ENCODE measurements at regions not wholly inside any gene's neighbourhood (a gene's known extent, or its start where the extent isn't known, plus 50 kb on each side); places are given as distances from the start of the nearest gene placed in this dataset.

GRCh38 chr3:68288085-68288484 lies 633.7 kb upstream of the SUCLG2 start:
- Histone ChIP-seq H3K36me3 (no peaks in the 10 kb centered on the region), H3K4me1 (ENCODE audit: low read depth) (no peaks in the 10 kb centered on the region), H3K9me3 (ENCODE audit: low read depth) (no peaks in the 10 kb centered on the region), H3K4me3 (no peak overlapping the region), H3K27me3 (no peaks in the 10 kb centered on the region), H3K27ac (no peak overlapping the region)
- DNase-seq (ENCODE audit: low read depth in 1 of 2, low spot score in 1 of 2) = no peak
- TF ChIP-seq, protein P1, sequence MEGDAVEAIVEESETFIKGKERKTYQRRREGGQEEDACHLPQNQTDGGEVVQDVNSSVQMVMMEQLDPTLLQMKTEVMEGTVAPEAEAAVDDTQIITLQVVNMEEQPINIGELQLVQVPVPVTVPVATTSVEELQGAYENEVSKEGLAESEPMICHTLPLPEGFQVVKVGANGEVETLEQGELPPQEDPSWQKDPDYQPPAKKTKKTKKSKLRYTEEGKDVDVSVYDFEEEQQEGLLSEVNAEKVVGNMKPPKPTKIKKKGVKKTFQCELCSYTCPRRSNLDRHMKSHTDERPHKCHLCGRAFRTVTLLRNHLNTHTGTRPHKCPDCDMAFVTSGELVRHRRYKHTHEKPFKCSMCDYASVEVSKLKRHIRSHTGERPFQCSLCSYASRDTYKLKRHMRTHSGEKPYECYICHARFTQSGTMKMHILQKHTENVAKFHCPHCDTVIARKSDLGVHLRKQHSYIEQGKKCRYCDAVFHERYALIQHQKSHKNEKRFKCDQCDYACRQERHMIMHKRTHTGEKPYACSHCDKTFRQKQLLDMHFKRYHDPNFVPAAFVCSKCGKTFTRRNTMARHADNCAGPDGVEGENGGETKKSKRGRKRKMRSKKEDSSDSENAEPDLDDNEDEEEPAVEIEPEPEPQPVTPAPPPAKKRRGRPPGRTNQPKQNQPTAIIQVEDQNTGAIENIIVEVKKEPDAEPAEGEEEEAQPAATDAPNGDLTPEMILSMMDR (IDR thresholded peaks at IDR 0.05; ENCODE audit: low read depth, low read length) = no peak

- DNase-seq (ENCODE audit: low read depth in 1 of 2, low spot score in 1 of 2) = no peak
- Histone ChIP-seq H3K4me3 (no peak overlapping the region), H3K27me3 (no peaks in the 10 kb centered on the region), H3K9me3 (ENCODE audit: low read depth) (no peaks in the 10 kb centered on the region), H3K36me3 (no peaks in the 10 kb centered on the region), H3K27ac (no peak overlapping the region), H3K4me1 (ENCODE audit: low read depth) (no peaks in the 10 kb centered on the region)
- TF ChIP-seq, protein P1 (IDR thresholded peaks at IDR 0.05; ENCODE audit: low read depth, low read length) = no peak
Measured at GRCh38 chr3:68287101-68287500, 632.7 kb upstream of the SUCLG2 start.

DNA sequence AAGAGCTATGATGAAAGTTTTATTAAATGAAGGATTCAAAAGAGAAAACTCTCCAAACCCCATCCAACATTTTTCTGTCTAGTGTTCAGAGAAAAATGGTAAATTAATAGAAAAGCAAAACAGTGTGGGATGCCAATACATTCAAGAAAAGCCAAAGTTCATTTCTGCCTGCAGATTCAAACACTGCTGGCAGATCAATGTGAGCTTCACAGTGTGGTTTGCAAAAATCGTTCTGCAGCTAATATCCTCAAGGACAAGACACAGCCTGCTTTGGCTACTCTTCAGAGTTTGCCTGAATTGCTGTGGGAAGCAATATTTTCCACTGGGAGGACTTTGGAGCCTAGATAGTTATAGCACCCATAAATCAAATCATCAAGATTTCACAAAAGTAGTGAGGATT lies 619.9 kb upstream of the SUCLG2 start:
- no peaks in the 10 kb centered on the region for H3K4me1 ChIP-seq (ENCODE audit: low read depth)
- H3K9me3 ChIP-seq (ENCODE audit: low read depth) = no peaks in the 10 kb centered on the region
- H3K27ac ChIP-seq = no peak overlapping the region
- no peak overlapping the region for H3K4me3 ChIP-seq
- H3K27me3 ChIP-seq = no peaks in the 10 kb centered on the region
- TF ChIP-seq, protein P1 (IDR thresholded peaks at IDR 0.05; ENCODE audit: low read depth, low read length) = no peak
- DNase-seq (ENCODE audit: low read depth in 1 of 2, low spot score in 1 of 2) = no peak
- no peaks in the 10 kb centered on the region for H3K36me3 ChIP-seq

GRCh38 chr3:68271145-68271544 lies 616.7 kb upstream of the SUCLG2 start:
- Histone ChIP-seq H3K36me3 (no peaks in the 10 kb centered on the region), H3K4me3 (no peak overlapping the region), H3K9me3 (ENCODE audit: low read depth) (no peaks in the 10 kb centered on the region), H3K27ac (no peak overlapping the region), H3K27me3 (no peaks in the 10 kb centered on the region), H3K4me1 (ENCODE audit: low read depth) (peaks cover 13% of the 10 kb centered on the region)
- TF ChIP-seq, protein P1 (IDR thresholded peaks at IDR 0.05; ENCODE audit: low read depth, low read length) = no peak
- DNase-seq (ENCODE audit: low read depth in 1 of 2, low spot score in 1 of 2) = no peak

DNA sequence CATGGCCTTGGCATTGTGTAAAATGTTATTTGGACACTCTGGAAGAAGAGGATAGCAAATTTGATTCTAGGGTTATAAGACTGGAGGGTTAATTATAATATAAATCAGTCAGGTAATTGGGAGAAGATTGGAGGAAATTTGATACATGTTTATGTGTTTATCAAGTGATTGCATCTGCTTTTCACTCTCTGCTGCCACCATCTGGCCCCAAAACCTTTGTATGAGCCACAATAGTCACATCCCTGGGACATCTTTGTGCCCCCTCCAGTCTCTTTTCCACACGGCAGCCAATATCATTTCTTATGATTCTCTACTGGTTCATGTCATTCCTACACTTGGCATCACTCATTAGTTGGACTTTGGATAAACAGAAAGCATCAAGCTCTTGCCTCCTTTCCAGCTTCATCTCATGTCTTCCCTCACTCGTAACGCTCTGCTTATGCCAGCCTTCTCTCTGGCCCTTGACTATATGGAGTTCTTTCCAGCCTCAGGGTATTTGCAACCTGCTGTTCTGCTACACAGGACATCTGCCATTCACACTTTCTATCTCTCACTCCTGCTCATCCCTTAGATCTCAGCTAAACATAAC lies 602.3 kb upstream of the SUCLG2 start:
- Histone ChIP-seq H3K27ac (no peak overlapping the region), H3K4me3 (no peak overlapping the region), H3K36me3 (no peaks in the 10 kb centered on the region), H3K9me3 (ENCODE audit: low read depth) (no peaks in the 10 kb centered on the region), H3K4me1 (ENCODE audit: low read depth) (no peaks in the 10 kb centered on the region), H3K27me3 (no peaks in the 10 kb centered on the region)
- no peak for DNase-seq (ENCODE audit: low read depth in 1 of 2, low spot score in 1 of 2)
- TF ChIP-seq, protein P1 (IDR thresholded peaks at IDR 0.05; ENCODE audit: low read depth, low read length) = no peak

DNA sequence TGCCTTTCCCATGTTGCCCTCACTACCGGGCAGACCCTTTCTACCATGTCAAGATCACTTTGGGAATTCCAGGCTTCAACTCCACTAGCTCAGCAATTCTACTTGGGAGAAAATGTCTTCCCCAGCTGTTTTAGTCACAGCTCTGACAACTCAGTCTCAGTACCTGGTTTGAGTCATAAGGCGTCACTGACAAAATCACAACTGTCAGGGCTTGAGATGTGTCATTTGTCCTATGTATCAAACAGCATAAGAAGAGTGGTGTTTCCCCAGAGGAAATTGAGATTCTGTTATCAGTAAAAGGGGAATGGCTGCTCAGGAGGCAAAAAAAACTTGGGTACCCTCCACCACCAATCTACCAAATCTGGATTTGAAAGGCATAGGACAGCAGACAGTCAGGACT lies 594.9 kb upstream of the SUCLG2 start:
- no peaks in the 10 kb centered on the region for H3K4me1 ChIP-seq (ENCODE audit: low read depth)
- DNase-seq (ENCODE audit: low read depth in 1 of 2, low spot score in 1 of 2) = no peak
- H3K27ac ChIP-seq = no peak overlapping the region
- H3K27me3 ChIP-seq = no peaks in the 10 kb centered on the region
- TF ChIP-seq, protein P1 (IDR thresholded peaks at IDR 0.05; ENCODE audit: low read depth, low read length) = no peak
- H3K36me3 ChIP-seq = no peaks in the 10 kb centered on the region
- H3K9me3 ChIP-seq (ENCODE audit: low read depth) = no peaks in the 10 kb centered on the region
- H3K4me3 ChIP-seq = no peak overlapping the region
